Transverse colon (tissue), 3 donors: ENCODE measurements at regions not wholly inside any gene's neighbourhood (a gene's known extent, or its start where the extent isn't known, plus 50 kb on each side); places are given as distances from the start of the nearest gene placed in this dataset.

ENCODE experiments used
- POLR2A ChIP-seq: fragments of 450-650 bp; IDR thresholded peaks from one replicate; pipeline ENCODE4 v1.6.1; 2016; ENCODE audit warnings: antibody characterized with exemption, mild to moderate bottlenecking, moderate library complexity
- TF ChIP-seq, protein P1 (sequence below), 5 experiments: fragments of 200-600 bp in 3 of 5; fragments of 450-650 bp in 2 of 5; sonication (generic) in 3 of 5; IDR thresholded peaks; 1 replicate in 2 of 5; 2 replicates in 3 of 5; pipeline ENCODE4 v1.5.1; 2016 to 2017; ENCODE audit warnings: antibody characterized with exemption in 5 of 5, inconsistent platforms in 3 of 5, mild to moderate bottlenecking in 2 of 5, moderate library complexity in 1 of 5

DNA sequence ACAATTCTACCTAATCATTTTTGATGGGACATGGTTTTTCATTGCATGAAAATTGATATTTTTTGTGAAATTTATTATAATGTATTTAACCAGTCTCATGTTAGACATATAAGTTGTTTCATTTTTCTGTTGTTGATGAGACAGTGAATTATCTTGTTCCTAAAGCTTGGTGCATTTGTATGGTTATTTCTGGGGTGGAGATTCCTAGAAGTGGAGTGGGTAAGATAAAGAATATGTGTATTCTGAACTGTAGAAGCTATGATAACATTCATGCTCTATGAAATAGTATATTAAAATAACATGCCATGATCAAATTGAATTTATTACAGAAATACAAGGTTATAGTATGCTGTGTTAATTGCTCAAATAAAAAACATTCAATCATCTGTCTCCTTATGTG lies 69.2 kb downstream of the BOLA3 start:
- no peak for TF ChIP-seq POLR2A
- TF ChIP-seq, protein P1, sequence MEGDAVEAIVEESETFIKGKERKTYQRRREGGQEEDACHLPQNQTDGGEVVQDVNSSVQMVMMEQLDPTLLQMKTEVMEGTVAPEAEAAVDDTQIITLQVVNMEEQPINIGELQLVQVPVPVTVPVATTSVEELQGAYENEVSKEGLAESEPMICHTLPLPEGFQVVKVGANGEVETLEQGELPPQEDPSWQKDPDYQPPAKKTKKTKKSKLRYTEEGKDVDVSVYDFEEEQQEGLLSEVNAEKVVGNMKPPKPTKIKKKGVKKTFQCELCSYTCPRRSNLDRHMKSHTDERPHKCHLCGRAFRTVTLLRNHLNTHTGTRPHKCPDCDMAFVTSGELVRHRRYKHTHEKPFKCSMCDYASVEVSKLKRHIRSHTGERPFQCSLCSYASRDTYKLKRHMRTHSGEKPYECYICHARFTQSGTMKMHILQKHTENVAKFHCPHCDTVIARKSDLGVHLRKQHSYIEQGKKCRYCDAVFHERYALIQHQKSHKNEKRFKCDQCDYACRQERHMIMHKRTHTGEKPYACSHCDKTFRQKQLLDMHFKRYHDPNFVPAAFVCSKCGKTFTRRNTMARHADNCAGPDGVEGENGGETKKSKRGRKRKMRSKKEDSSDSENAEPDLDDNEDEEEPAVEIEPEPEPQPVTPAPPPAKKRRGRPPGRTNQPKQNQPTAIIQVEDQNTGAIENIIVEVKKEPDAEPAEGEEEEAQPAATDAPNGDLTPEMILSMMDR (IDR thresholded peaks at IDR 0.05) = no peak
